ENCODE measurements at regions not wholly inside any gene's neighbourhood (a gene's known extent, or its start where the extent isn't known, plus 50 kb on each side); places are given as distances from the start of the nearest gene placed in this dataset.

GRCh38 chr4:148770377-148770776 is 328.2 kb upstream of the NR3C2 start:
- H3K9me3 ChIP-seq, result no peaks in the 10 kb centered on the region
- intact Hi-C loops (cut with DNase I; ENCODE audit: low total_unique reads), result no loop called here

GRCh38 chr4:148764720-148765119 is 322.5 kb upstream of the NR3C2 start:
- H3K4me3 ChIP-seq, result no peak overlapping the region
- no peak for DNase-seq
- no peak overlapping the region for H3K27ac ChIP-seq
- H3K4me1 ChIP-seq, result no peaks in the 10 kb centered on the region
- H3K9me3 ChIP-seq, result no peaks in the 10 kb centered on the region
- H3K27me3 ChIP-seq, result no peaks in the 10 kb centered on the region
- intact Hi-C loops (cut with DNase I; ENCODE audit: low total_unique reads), result no loop called here
- TF ChIP-seq CTCF (IDR thresholded peaks at IDR 0.05), result no peak
- no peaks in the 10 kb centered on the region for H3K36me3 ChIP-seq

More at GRCh38 chr4:148770377-148770776, 328.2 kb upstream of the NR3C2 start:
- H3K36me3 ChIP-seq, result no peaks in the 10 kb centered on the region
- H3K27me3 ChIP-seq, result no peaks in the 10 kb centered on the region
- no peak for TF ChIP-seq CTCF (IDR thresholded peaks at IDR 0.05)
- no peak for DNase-seq
- H3K27ac ChIP-seq, result no peak overlapping the region
- no peaks in the 10 kb centered on the region for H3K4me1 ChIP-seq
- H3K4me3 ChIP-seq, result no peak overlapping the region

- Histone ChIP-seq H3K27ac (no peak overlapping the region), H3K4me3 (no peak overlapping the region), H3K27me3 (no peaks in the 10 kb centered on the region), H3K36me3 (no peaks in the 10 kb centered on the region), H3K4me1 (no peaks in the 10 kb centered on the region), H3K9me3 (no peaks in the 10 kb centered on the region)
- intact Hi-C loops (cut with DNase I; ENCODE audit: low total_unique reads), result no loop called here
- DNase-seq, result no peak
- TF ChIP-seq CTCF (IDR thresholded peaks at IDR 0.05), result no peak
These were observed 315.0 kb upstream of the NR3C2 start for GRCh38 chr4:148757171-148757570.

- intact Hi-C loops (cut with DNase I; ENCODE audit: low total_unique reads), result no loop called here
- Histone ChIP-seq H3K4me3 (no peak overlapping the region), H3K27ac (no peak overlapping the region), H3K36me3 (no peaks in the 10 kb centered on the region), H3K9me3 (no peaks in the 10 kb centered on the region), H3K4me1 (no peaks in the 10 kb centered on the region), H3K27me3 (no peaks in the 10 kb centered on the region)
- no peak for DNase-seq
- no peak for TF ChIP-seq CTCF (IDR thresholded peaks at IDR 0.05)
These were observed 307.2 kb upstream of the NR3C2 start for GRCh38 chr4:148749403-148749802.

- TF ChIP-seq CTCF (IDR thresholded peaks at IDR 0.05), result no peak
These were observed 305.6 kb upstream of the NR3C2 start for GRCh38 chr4:148747721-148748268.

GRCh38 chr4:148740701-148741100 is 298.5 kb upstream of the NR3C2 start:
- no peak overlapping the region for H3K4me3 ChIP-seq

More at GRCh38 chr4:148747721-148748268, 305.6 kb upstream of the NR3C2 start:
- Histone ChIP-seq H3K27me3 (no peaks in the 10 kb centered on the region), H3K4me1 (peaks cover 0 to 13% (median 0%) of the 10 kb centered on the region in 4 donors), H3K27ac (no peak overlapping the region), H3K4me3 (no peak overlapping the region), H3K9me3 (no peaks in the 10 kb centered on the region), H3K36me3 (no peaks in the 10 kb centered on the region)
- DNase-seq, result no peak
- intact Hi-C loops (cut with DNase I; ENCODE audit: low total_unique reads), result no loop called here

More at GRCh38 chr4:148740701-148741100, 298.5 kb upstream of the NR3C2 start:
- peaks cover 0 to 22% (median 4%) of the 10 kb centered on the region in 4 donors for H3K4me1 ChIP-seq
- no peak for TF ChIP-seq CTCF (IDR thresholded peaks at IDR 0.05)
- H3K27me3 ChIP-seq, result no peaks in the 10 kb centered on the region
- H3K36me3 ChIP-seq, result no peaks in the 10 kb centered on the region
- intact Hi-C loops (cut with DNase I; ENCODE audit: low total_unique reads), result no loop called here
- no peaks in the 10 kb centered on the region for H3K9me3 ChIP-seq
- H3K27ac ChIP-seq, result no peak overlapping the region
- DNase-seq, result no peak

Data from tibial artery (tissue), 4 donors.